ENCODE measurements at regions not wholly inside any gene's neighbourhood (a gene's known extent, or its start where the extent isn't known, plus 50 kb on each side); places are given as distances from the start of the nearest gene placed in this dataset.
"Not testable (repeated sequence)": the region's sequence is repeated elsewhere in the genome, so short reads cannot be mapped to it uniquely, and the experiment has no call there.

DNA sequence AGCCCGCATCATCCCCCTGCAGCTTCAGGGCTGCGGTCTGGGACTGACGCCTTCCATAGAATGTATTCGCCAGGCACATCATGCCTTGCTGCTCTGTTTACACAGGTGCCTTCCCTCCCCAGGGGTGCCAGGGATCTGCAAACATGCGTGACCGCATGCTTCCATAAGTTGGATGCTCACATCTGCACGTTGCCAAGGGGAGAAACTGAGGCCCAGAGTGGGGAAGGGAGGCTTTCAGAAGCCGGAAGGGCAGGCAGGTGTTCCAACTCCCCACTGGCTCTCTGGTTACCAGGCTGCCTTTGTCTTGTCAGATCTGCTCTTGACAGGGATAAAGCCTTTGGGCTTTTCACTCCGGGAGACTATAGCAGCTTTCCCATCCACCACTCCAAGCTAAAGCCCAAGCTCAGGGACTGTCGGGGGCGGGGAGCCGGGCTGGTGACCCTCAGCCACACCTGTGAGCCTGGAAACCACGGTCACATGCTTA is 125.8 kb upstream of the TNP1 start:
- in situ Hi-C loops (cut with HindIII; ENCODE audit: low sequenced_read_pairs), result no loop called here
- TF ChIP-seq, protein P1, sequence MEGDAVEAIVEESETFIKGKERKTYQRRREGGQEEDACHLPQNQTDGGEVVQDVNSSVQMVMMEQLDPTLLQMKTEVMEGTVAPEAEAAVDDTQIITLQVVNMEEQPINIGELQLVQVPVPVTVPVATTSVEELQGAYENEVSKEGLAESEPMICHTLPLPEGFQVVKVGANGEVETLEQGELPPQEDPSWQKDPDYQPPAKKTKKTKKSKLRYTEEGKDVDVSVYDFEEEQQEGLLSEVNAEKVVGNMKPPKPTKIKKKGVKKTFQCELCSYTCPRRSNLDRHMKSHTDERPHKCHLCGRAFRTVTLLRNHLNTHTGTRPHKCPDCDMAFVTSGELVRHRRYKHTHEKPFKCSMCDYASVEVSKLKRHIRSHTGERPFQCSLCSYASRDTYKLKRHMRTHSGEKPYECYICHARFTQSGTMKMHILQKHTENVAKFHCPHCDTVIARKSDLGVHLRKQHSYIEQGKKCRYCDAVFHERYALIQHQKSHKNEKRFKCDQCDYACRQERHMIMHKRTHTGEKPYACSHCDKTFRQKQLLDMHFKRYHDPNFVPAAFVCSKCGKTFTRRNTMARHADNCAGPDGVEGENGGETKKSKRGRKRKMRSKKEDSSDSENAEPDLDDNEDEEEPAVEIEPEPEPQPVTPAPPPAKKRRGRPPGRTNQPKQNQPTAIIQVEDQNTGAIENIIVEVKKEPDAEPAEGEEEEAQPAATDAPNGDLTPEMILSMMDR (IDR thresholded peaks at IDR 0.05; ENCODE audit: low read depth, low read length), result no peak
- DNase-seq (ENCODE audit: low read depth, low spot score), result no peak

DNA sequence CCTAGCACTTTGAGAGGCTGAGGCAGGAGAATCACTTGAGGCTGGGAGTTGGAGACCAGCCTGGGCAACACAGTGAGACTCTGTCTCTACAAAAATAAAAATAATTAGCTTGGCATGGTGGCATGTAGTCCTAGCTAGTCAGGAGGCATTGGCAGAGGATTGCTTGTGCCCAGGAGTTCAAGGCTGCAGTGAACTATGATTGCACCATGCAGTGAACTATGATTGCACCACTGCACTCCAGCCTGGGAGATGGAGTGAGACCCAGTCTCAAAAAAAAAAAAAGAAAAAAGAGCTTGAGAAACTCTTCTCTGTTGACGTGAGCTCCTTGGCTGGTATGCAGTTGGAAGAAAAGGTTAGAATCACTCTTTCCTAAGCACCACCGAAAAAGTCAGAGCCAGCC is 125.1 kb upstream of the TNP1 start:
- in situ Hi-C loops (cut with HindIII; ENCODE audit: low sequenced_read_pairs), result no loop called here
- DNase-seq (ENCODE audit: low read depth, low spot score), result no peak
- no peak overlapping the region for H3K4me3 ChIP-seq (ENCODE audit: low read depth, low read length)
- TF ChIP-seq, protein P1 (IDR thresholded peaks at IDR 0.05; ENCODE audit: low read depth, low read length), result no peak

More for the DNA sequence above, 125.8 kb upstream of the TNP1 start:
- H3K4me3 ChIP-seq (ENCODE audit: low read depth, low read length), result no peak overlapping the region

DNA sequence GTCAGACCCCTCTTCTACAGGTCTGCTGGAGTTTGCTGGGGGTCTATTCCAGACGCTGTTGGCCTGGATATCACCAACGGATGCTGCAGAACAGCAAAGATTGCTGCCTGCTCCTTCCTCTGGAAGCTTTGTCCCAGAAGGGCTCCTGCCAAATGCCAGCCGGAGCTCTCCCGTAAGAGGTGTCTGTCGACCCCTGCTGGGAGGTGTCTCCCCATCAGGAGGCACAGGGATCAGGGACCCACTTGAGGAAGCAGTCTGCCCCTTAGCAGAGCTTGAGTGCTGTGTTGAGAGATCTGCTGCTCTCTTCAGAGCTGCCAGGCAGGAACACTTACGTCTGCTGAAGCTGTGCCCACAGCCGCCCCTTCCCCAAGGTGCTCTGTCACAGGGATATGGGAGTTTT is 122.1 kb upstream of the TNP1 start:
- DNase-seq (ENCODE audit: low read depth, low spot score); H3K4me3 ChIP-seq (ENCODE audit: low read depth, low read length); in situ Hi-C loops (cut with HindIII; ENCODE audit: low sequenced_read_pairs): not testable (repeated sequence)

DNA sequence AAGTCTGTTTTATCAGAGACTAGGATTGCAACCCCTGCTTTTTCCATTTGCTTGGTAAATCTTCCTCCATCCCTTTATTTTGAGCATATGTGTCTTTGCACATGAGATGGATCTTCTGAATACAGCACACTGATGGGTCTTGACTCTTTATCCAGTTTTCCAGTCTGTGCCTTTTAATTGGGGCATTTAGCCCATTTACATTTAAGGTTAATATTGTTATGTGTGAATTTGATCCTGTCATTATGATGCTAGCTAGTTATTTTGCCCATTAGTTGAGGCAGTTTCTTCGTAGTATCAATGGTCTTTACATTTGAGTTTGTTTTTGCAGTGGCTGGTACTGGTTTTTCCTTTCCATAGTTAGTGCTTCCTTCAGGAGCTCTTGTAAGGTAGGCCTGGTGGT is 120.6 kb upstream of the TNP1 start:
- H3K4me3 ChIP-seq (ENCODE audit: low read depth, low read length); DNase-seq (ENCODE audit: low read depth, low spot score); in situ Hi-C loops (cut with HindIII; ENCODE audit: low sequenced_read_pairs): not testable (repeated sequence)

DNA sequence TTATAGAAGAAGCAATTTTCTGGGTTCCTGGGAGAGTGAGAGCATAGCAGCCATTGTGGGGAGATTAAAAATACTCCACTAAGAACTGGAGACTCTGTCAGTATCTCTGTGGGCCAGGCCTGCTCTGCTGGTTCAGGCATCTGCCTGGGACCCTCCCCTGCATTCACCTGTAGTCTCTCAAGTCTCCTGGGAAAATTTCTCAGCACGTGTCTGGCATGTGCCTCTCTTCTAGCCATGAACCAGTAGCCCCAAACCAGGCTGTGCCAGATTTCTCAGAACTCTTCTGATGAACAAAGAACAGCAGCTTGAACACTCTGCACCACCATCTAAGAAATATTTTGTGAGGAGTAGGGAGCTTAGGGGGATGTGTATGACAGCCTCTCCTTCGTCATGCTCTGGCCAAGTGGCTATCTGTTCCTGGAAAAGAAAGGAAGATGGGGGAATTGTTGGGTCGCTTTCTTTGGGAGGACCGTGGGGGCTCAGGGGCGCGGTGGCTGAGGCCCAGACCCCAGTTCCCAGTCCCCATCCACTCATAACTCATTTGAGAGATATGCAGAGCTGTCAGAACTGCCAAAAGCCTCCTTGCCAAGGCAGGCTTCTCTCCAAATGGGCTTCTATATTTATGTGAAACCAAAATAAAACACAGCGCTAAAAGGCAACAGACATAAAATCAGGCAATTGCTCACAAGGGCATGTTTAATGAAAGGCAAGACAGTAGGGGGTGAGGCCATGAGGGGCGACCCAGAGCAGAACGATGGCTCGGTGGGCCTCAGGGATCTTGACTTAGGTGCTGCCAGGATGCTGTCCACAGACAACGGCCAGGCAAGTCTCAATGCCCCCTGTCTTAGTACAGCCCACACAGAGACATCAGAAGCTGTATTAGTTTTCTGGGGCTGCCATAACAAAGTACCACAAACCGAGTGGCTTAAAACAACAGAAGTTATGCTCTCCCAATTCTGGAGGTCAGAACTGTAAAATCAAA is 114.7 kb upstream of the TNP1 start:
- in situ Hi-C loops (cut with HindIII; ENCODE audit: low sequenced_read_pairs), result no loop called here
- TF ChIP-seq, protein P1 (IDR thresholded peaks at IDR 0.05; ENCODE audit: low read depth, low read length), result no peak
- H3K4me3 ChIP-seq (ENCODE audit: low read depth, low read length), result no peak overlapping the region
- no peak for DNase-seq (ENCODE audit: low read depth, low spot score)

DNA sequence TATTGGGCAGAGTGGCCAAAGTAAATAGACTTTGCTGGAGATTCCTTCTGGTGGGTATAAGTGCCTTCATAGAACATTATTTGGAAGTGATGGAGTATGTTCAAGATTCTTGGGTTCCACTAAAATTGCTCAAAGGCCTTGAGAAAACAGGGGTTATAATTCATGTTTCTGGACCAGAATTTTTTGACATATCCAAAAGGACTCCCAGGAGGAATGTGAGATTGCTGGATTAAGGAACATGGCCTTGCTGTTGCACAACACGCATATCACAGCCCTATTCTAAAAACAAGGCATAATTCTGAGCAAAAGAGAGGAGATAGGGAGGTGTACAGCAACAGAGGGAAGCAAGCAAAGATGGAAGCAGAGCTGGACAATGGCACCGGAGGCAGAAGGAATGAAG is 111.7 kb upstream of the TNP1 start:
- DNase-seq (ENCODE audit: low read depth, low spot score), result no peak
- TF ChIP-seq, protein P1 (IDR thresholded peaks at IDR 0.05; ENCODE audit: low read depth, low read length), result no peak
- H3K4me3 ChIP-seq (ENCODE audit: low read depth, low read length), result no peak overlapping the region
- in situ Hi-C loops (cut with HindIII; ENCODE audit: low sequenced_read_pairs), result no loop called here

DNA sequence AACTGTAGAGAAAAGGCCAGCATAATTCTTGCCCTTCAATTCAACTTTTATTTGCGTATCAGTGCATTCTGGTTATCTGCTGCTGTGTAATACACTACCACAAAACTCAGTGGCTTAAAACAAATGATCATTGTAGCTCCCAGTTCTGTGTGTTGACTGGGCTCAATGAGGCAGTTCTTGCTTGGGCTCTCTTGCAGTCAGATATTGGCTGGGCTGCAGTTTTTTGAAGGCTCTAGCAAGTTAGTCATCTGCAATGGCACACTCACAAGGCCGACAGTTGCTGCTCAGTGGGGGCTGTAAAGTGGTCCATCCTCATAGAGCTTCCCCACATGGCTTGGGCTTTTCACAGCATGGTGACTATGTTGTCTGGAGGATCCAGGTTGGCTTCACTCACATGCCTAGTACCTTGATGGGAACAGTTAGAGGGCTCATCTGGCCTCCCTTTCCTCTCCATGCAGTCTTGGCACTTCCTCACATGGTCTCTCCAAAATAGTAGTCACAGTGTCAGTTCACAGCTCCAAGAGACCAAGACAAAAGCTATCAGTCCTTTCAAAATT is 110.6 kb upstream of the TNP1 start:
- H3K4me3 ChIP-seq (ENCODE audit: low read depth, low read length), result no peak overlapping the region
- in situ Hi-C loops (cut with HindIII; ENCODE audit: low sequenced_read_pairs), result no loop called here
- TF ChIP-seq, protein P1 (IDR thresholded peaks at IDR 0.05; ENCODE audit: low read depth, low read length), result no peak
- no peak for DNase-seq (ENCODE audit: low read depth, low spot score)

All from astrocyte of the spinal cord (primary cell).